Fibroblast of mammary gland (primary cell): ENCODE measurements at regions not wholly inside any gene's neighbourhood (a gene's known extent, or its start where the extent isn't known, plus 50 kb on each side); places are given as distances from the start of the nearest gene placed in this dataset.
"Not testable (repeated sequence)": the region's sequence is repeated elsewhere in the genome, so short reads cannot be mapped to it uniquely, and the experiment has no call there.

ENCODE experiments used
- DNase-seq: peaks from one replicate; pipeline ENCODE4 v3.0.0-alpha.2; 2010; ENCODE audit warnings: low read depth
- H3K4me3 ChIP-seq: 2 replicates; pipeline ENCODE4 v1.5.1; 2011; ENCODE audit warnings: low read depth, mild to moderate bottlenecking, low read length, moderate library complexity; ENCODE audit not compliant: control insufficient read depth
- TF ChIP-seq, protein P1 (sequence below): conservative IDR thresholded peaks from 2 replicates; pipeline ENCODE4 v1.5.1; 2011; ENCODE audit warnings: low read depth, low read length, inconsistent platforms; ENCODE audit not compliant: control insufficient read depth, insufficient read depth

DNA sequence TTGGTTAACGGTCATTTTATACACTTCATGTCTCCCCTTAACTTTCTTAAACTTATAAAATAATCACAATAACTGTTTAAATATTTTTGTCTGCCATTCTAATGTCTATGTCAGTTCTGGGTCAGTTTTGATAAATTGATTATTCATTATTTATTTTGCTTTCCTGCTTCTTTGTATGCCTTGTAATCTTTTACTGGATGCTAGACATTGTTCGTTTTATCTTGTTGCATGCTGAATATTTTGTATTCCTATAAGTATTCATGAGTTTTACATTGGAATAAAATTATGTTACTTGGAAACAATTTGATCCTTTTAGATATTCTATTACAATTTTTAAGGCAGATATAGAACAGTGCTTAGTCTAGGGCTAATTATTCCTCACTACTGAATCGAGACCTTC lies 952.0 kb downstream of the NR2F1-AS1 start:
- TF ChIP-seq, protein P1, sequence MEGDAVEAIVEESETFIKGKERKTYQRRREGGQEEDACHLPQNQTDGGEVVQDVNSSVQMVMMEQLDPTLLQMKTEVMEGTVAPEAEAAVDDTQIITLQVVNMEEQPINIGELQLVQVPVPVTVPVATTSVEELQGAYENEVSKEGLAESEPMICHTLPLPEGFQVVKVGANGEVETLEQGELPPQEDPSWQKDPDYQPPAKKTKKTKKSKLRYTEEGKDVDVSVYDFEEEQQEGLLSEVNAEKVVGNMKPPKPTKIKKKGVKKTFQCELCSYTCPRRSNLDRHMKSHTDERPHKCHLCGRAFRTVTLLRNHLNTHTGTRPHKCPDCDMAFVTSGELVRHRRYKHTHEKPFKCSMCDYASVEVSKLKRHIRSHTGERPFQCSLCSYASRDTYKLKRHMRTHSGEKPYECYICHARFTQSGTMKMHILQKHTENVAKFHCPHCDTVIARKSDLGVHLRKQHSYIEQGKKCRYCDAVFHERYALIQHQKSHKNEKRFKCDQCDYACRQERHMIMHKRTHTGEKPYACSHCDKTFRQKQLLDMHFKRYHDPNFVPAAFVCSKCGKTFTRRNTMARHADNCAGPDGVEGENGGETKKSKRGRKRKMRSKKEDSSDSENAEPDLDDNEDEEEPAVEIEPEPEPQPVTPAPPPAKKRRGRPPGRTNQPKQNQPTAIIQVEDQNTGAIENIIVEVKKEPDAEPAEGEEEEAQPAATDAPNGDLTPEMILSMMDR = no peak
- H3K4me3 ChIP-seq = no peak overlapping the region
- no peak for DNase-seq

DNA sequence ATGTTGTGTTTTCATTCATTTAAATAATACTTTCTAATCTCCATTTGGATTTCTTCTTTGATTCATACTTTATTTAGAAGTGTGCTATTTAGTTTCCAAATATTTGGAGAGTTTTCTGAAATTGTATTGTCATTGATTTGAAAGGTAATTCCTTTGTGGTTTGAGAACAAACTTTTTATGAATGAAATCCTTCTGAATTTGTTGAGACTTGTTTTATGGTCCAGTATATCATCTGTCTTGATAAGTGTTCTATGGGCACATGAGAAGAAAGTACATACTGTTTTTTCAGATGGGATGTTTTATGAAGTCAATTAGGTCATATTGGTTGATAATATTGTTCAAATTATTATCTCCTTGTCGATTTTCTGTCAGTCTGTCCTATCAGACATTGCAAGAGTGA lies 953.8 kb downstream of the NR2F1-AS1 start:
- DNase-seq = no peak
- TF ChIP-seq, protein P1 = no peak
- H3K4me3 ChIP-seq = no peak overlapping the region

DNA sequence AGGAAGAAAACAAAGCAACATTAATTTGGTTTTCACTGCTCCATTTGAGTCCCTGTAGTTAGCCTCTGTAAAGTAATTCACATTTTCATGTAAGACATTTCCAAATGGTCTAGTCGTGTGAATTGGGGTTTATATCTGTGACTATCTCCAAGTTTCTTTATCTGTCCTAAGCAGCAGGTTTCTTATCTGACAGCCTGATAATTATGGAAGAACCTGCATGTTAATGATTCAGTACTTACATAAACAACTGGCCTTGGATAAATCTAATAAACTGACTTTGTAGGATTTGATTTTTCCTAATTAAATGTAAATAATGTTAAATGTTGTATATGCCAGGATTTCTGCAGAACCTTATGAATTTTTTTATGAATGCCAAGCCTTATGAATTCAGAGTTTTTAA lies 964.9 kb downstream of the NR2F1-AS1 start:
- TF ChIP-seq, protein P1 = no peak
- no peak for DNase-seq
- H3K4me3 ChIP-seq = no peak overlapping the region

DNA sequence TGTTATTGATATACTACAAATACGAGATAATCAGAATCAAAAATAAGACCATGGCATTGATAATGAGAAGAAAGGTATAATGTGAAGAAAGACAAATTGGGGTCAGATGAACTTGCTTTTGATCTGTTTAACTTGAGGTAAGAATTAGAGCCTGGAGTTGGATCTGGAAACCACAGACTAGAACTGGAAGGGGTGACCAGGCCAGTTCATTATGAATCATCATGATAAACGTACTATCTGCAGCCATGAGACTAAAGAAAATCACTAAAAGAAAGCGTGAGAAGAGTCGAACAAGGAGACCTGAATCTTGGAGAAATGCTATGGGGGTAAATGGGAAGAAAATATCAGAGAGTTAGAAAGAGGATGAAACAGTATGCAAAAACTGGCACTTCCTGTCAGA lies 967.5 kb downstream of the NR2F1-AS1 start:
- TF ChIP-seq, protein P1 = no peak
- peak; percentile 71 for DNase-seq
- no peak overlapping the region for H3K4me3 ChIP-seq

DNA sequence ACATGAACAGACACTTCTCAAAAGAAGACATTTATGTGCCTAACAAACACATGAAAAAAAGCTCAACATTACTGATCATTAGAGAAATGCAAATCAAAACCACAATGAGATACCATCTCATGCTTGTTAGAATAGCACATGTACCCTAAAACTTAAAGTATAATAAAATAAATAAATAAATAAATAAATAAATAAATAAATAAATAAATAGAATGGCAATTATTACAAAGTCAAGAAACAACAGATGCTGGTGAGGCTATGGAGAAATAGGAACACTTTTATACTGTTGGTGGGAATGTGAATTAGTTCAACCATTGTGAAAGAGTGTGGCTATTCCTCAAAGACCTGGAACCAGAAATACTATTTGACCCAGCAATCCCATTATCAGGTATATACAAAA lies 970.6 kb downstream of the NR2F1-AS1 start:
- H3K4me3 ChIP-seq, DNase-seq: not testable (repeated sequence)

DNA sequence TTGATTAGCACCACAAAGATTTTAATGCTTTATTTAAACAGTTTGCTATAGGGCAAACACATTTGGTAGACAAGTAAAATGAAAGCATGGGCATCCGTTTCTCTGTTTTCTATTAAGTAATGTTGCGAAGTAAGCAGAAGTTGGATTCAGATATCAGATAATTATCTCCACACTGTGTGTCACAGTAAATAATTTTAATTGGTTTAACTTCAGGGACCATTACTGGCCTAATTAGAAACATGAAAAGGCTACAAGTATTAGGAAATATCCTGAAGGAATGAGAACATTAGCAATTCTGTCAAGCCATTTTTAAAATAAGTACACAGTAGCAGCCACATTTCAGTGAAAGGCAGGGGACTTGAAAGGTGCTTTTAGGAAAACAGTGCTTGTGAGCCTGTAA lies 975.4 kb downstream of the NR2F1-AS1 start:
- TF ChIP-seq, protein P1 = no peak
- no peak for DNase-seq
- H3K4me3 ChIP-seq = no peak overlapping the region

DNA sequence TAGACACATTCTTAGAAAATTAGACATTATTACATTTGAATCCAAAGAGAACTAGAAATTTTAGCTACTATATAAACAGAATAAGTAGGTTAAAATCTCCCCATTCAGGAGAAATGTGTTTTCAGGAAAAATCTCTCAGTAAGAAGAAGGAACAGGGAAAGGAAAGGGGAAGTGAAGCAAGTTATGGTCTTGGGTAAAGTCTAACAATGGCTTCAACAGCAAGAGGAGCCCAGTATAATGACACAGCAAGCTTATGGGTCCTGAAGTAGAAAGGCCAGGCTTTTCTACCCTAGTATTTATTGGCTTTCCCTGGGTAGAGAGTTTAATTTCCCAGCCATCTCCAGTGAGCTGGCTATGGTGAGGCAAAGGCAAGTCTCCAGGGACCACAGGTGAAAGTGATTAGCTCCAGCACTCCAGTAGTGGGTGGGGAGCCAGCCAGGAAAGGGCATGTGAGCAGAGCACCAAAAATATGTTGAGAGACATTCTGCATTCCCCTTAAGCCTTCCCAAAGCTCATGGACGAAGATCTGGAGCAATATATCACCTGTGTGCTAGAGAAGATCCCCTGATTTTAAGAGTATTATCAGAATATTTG lies 981.7 kb downstream of the NR2F1-AS1 start:
- TF ChIP-seq, protein P1 = no peak
- DNase-seq = peak; percentile 44
- no peak overlapping the region for H3K4me3 ChIP-seq
